ENCODE measurements at regions not wholly inside any gene's neighbourhood (a gene's known extent, or its start where the extent isn't known, plus 50 kb on each side); places are given as distances from the start of the nearest gene placed in this dataset.

- TF ChIP-seq CTCF (IDR thresholded peaks at IDR 0.05) (no peak), POLR2A (IDR thresholded peaks at IDR 0.05) (no peak), POLR2AphosphoS5 (IDR thresholded peaks at IDR 0.05) (no peak)
Measured at GRCh38 chr19:31144075-31144870, 205.0 kb downstream of the TSHZ3 start.

All from prostate gland (tissue), 2 donors.